HG03095 (cell line): ENCODE measurements at regions not wholly inside any gene's neighbourhood (a gene's known extent, or its start where the extent isn't known, plus 50 kb on each side); places are given as distances from the start of the nearest gene placed in this dataset.
"Not testable (repeated sequence)": the region's sequence is repeated elsewhere in the genome, so short reads cannot be mapped to it uniquely, and the experiment has no call there.

Source experiments
- ATAC-seq: cut with Tn5 transposase; IDR thresholded peaks from one replicate; pipeline ENCODE4 v1.9.1; 2021; ENCODE audit warnings: moderate library complexity; ENCODE audit not compliant: unreplicated experiment

- no peak for ATAC-seq
Observed at GRCh38 chr3:124300416-124300815, 308.5 kb upstream of the ROPN1 start.

GRCh38 chr3:124303305-124303910 lies 311.5 kb upstream of the ROPN1 start:
- ATAC-seq, result no peak

GRCh38 chr3:124306665-124307064 lies 314.7 kb upstream of the ROPN1 start:
- no peak for ATAC-seq

- no peak for ATAC-seq
Observed at GRCh38 chr3:124313621-124314020, 321.7 kb upstream of the ROPN1 start.

GRCh38 chr3:124315215-124316033 lies 323.5 kb upstream of the ROPN1 start:
- ATAC-seq, result no peak

- ATAC-seq, result no peak
Observed at GRCh38 chr3:124316034-124316287, 324.0 kb upstream of the ROPN1 start.

GRCh38 chr3:124318014-124318413 lies 326.1 kb upstream of the ROPN1 start:
- ATAC-seq, result no peak

GRCh38 chr3:124318656-124319055 lies 326.7 kb upstream of the ROPN1 start:
- no peak for ATAC-seq

GRCh38 chr3:124320976-124321375 lies 329.1 kb upstream of the ROPN1 start:
- ATAC-seq, result no peak

- ATAC-seq, result no peak
Observed at GRCh38 chr3:124322309-124322880, 330.5 kb upstream of the ROPN1 start.

GRCh38 chr3:124322966-124323365 lies 331.0 kb upstream of the ROPN1 start:
- no peak for ATAC-seq

- ATAC-seq, result no peak
Observed at GRCh38 chr3:124325248-124325647, 333.3 kb upstream of the ROPN1 start.

GRCh38 chr3:124329723-124330122 lies 337.8 kb upstream of the ROPN1 start:
- no peak for ATAC-seq

- no peak for ATAC-seq
Observed at GRCh38 chr3:124333931-124334640, 342.2 kb upstream of the ROPN1 start.

- no peak for ATAC-seq
Observed at GRCh38 chr3:124336067-124336656, 344.2 kb upstream of the ROPN1 start.

- ATAC-seq, result no peak
Observed at GRCh38 chr3:124345845-124346244, 353.9 kb upstream of the ROPN1 start.

- ATAC-seq, result no peak
Observed at GRCh38 chr3:124346487-124346886, 354.6 kb upstream of the ROPN1 start.

GRCh38 chr3:124347418-124347817 lies 355.5 kb upstream of the ROPN1 start:
- no peak for ATAC-seq

- not testable (repeated sequence) for ATAC-seq
Observed at GRCh38 chr3:124348555-124348954, 356.6 kb upstream of the ROPN1 start.

GRCh38 chr3:124351430-124352148 lies 359.7 kb upstream of the ROPN1 start:
- no peak for ATAC-seq

GRCh38 chr3:124352149-124352539 lies 360.2 kb upstream of the ROPN1 start:
- ATAC-seq, result no peak
